HepG2 (cell line): ENCODE measurements at regions not wholly inside any gene's neighbourhood (a gene's known extent, or its start where the extent isn't known, plus 50 kb on each side); places are given as distances from the start of the nearest gene placed in this dataset.

Experiments
- ATF6 ChIP-seq: sonication (generic); formaldehyde crosslinking; conservative IDR thresholded peaks from 2 replicates; pipeline ENCODE4 v1.4.0; 2020; ENCODE audit warnings: missing genetic modification reagents
- EP300 ChIP-seq, 3 experiments: sonication (generic) in 1 of 3; formaldehyde crosslinking in 1 of 3; IDR thresholded peaks; 2 replicates each; pipeline versions ENCODE4 v1.5.1 to v1.6.1; 2011 to 2020; ENCODE audit warnings: low read depth in 2 of 3, low read length in 2 of 3, borderline replicate concordance in 1 of 3, improper control_type of control experiment in 1 of 3, mild to moderate bottlenecking in 1 of 3, missing genetic modification reagents in 1 of 3, moderate library complexity in 1 of 3
- SP2 ChIP-seq: sonication (generic); formaldehyde crosslinking; IDR thresholded peaks from 2 replicates; pipeline ENCODE4 v1.5.1; 2020; ENCODE audit warnings: mild to moderate bottlenecking, missing genetic modification reagents
- SP5 ChIP-seq: IDR thresholded peaks from 2 replicates; pipeline ENCODE4 v1.6.1; 2016; ENCODE audit warnings: low read depth, borderline replicate concordance
- STAT5B ChIP-seq: sonication (generic); formaldehyde crosslinking; IDR thresholded peaks from 2 replicates; pipeline ENCODE4 v1.4.0; 2020; ENCODE audit warnings: missing genetic modification reagents
- ZNF362 ChIP-seq: sonication (generic); formaldehyde crosslinking; IDR thresholded peaks from 2 replicates; pipeline ENCODE4 v1.4.0; 2020; ENCODE audit warnings: missing genetic modification reagents, mild to moderate bottlenecking, borderline replicate concordance
- ZNF530 ChIP-seq: sonication (generic); formaldehyde crosslinking; IDR thresholded peaks from 2 replicates; pipeline ENCODE4 v1.5.0; 2020; ENCODE audit warnings: low read depth, mild to moderate bottlenecking, missing genetic modification reagents

- TF ChIP-seq SP5, result no peak
- no peak for TF ChIP-seq ZNF362 (CRISPR knock-in tag)
- TF ChIP-seq ATF6 (CRISPR knock-in tag), result no peak
- TF ChIP-seq SP2 (CRISPR knock-in tag), result no peak
- TF ChIP-seq ZNF530 (CRISPR knock-in tag), result no peak
- no peak for TF ChIP-seq EP300 (IDR thresholded peaks at IDR 0.05; ENCODE audit: low read depth in 2 of 2, low read length in 2 of 2)
- TF ChIP-seq EP300 (CRISPR knock-in tag; IDR thresholded peaks at IDR 0.05; ENCODE audit: borderline replicate concordance), result no peak
- TF ChIP-seq STAT5B (CRISPR knock-in tag), result no peak
Observed at GRCh38 chr11:11169715-11170351, 183.2 kb downstream of the CSNK2A3 start.
